ES-I3 (cell line): ENCODE measurements at regions not wholly inside any gene's neighbourhood (a gene's known extent, or its start where the extent isn't known, plus 50 kb on each side); places are given as distances from the start of the nearest gene placed in this dataset.
"Not testable (repeated sequence)": the region's sequence is repeated elsewhere in the genome, so short reads cannot be mapped to it uniquely, and the experiment has no call there.

Experiments used
- H3K36me3 ChIP-seq: 2 replicates; pipeline ENCODE4 v1.6.1; 2013; ENCODE audit warnings: mild to moderate bottlenecking, low read length, control low read depth, moderate library complexity; ENCODE audit not compliant: insufficient read depth
- H3K4me1 ChIP-seq: 2 replicates; pipeline ENCODE4 v1.6.1; 2013; ENCODE audit warnings: mild to moderate bottlenecking, control low read depth, low read length; ENCODE audit not compliant: insufficient read depth
- H3K9ac ChIP-seq: 2 replicates; pipeline ENCODE4 v1.6.1; 2013; ENCODE audit warnings: low read depth, mild to moderate bottlenecking, low read length, moderate library complexity
- H3K9me3 ChIP-seq: 2 replicates; pipeline ENCODE4 v1.6.1; 2013; ENCODE audit warnings: mild to moderate bottlenecking, low read length, moderate library complexity; ENCODE audit not compliant: control insufficient read depth, insufficient read depth

DNA sequence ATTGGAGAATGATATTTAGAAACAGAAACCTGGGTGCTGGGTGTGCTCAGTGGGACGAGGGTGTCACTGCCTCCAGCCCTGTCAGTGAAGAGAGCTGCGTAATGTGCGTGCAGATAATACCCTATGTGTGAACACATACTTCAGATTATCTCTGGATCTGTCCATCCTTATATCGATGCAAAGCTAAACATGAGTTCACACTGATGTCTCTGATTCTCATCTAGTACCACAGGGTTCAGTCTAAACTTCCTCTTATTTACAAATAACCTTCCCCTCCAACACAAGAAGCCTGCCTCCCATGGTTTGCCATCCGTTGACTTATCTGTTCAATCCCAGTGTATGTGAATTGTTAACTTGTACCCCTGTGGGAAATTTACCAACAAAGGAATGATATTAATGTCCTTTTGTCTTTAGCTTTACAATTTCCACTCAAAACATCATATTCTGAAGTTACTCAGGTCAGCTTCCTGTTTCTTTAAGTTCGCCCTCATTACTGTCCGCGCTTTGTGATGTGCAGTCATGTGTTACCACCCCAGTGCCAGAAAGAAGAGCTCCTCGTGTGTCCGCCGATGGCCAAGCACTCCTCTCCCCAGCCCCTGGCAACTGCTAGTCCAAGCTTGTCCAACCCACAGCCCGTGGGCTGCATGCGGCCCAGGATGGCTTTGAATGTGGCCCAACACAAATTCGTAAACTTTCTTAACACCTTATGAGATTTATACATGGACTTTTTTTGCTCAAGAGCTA lies 108.2 kb downstream of the RTP5 start:
- H3K4me1 ChIP-seq = no peaks in the 10 kb centered on the region
- no peak overlapping the region for H3K9ac ChIP-seq
- H3K9me3 ChIP-seq = no peaks in the 10 kb centered on the region
- no peaks in the 10 kb centered on the region for H3K36me3 ChIP-seq

DNA sequence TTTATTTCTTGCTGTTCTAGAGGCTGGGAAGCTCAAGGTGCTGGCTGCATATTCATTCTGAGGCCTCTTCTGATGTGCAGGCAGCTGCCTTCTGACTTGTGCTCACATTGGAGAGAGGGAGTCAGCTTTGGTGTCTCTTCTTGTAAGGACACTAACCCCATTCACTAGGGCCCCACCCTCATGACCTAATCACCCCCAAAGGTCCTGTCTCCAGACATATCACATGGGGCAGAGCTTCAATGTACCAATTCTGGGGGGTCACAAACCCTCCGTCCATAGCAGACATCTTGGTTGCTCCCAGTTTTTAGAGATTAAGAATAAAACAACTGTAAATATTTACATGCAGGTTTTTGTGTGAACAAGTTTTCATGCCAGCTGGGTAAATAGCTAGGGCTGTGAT lies 109.1 kb downstream of the RTP5 start:
- H3K4me1 ChIP-seq = no peaks in the 10 kb centered on the region
- no peaks in the 10 kb centered on the region for H3K9me3 ChIP-seq
- no peaks in the 10 kb centered on the region for H3K36me3 ChIP-seq
- no peak overlapping the region for H3K9ac ChIP-seq

DNA sequence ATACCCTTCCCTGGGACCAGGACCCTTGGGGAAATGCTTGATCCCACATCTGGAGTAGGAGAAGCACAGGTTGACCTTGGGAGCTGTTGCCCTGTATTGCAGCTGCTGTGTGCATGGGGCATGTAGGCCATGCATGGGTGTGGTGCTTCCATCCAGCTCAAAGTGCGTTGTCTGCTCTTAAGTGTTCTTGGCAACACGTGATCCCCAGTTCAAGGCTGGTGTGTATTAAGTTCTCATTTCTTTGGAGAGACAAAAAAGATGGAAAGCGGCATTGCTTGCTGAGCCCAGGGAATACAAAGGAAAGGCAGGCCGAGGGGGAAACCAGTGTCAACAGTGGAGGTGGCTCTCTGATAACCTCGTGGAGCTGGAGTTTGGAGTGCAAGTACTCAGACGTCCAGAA lies 110.7 kb downstream of the RTP5 start:
- no peaks in the 10 kb centered on the region for H3K9me3 ChIP-seq
- H3K36me3 ChIP-seq = no peaks in the 10 kb centered on the region
- no peaks in the 10 kb centered on the region for H3K4me1 ChIP-seq
- no peak overlapping the region for H3K9ac ChIP-seq

DNA sequence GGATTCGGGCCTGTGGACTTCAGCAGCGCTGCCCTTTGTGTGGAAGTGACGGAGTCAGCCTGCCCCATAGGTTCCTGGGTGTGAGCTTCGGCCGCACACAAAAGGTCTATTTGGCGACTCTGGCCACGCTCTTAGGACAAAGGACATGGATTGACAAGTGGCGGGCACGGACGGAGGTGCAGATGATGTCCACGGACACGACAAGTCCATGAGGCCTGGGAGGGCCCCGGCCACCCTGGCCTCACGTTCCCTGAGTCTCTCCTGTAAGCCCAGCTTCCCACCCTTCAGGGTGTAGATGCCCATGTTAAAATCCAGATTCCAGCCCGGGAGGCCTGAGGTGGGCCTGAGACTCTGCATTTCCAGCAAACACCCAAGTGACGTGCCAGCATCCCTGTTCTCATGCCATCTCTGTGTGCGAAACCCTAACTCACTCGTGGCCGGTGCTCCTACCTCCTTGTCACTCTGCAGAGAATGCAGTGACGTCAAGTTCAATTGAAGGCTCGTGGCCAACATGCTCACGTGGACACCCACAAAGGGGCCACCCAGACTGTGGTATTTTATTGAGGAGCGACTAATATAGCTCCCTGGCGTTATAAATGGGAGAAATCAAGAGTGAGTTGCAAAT lies 111.7 kb downstream of the RTP5 start:
- no peaks in the 10 kb centered on the region for H3K36me3 ChIP-seq
- H3K4me1 ChIP-seq = no peaks in the 10 kb centered on the region
- H3K9ac ChIP-seq = no peak overlapping the region
- H3K9me3 ChIP-seq = no peaks in the 10 kb centered on the region

DNA sequence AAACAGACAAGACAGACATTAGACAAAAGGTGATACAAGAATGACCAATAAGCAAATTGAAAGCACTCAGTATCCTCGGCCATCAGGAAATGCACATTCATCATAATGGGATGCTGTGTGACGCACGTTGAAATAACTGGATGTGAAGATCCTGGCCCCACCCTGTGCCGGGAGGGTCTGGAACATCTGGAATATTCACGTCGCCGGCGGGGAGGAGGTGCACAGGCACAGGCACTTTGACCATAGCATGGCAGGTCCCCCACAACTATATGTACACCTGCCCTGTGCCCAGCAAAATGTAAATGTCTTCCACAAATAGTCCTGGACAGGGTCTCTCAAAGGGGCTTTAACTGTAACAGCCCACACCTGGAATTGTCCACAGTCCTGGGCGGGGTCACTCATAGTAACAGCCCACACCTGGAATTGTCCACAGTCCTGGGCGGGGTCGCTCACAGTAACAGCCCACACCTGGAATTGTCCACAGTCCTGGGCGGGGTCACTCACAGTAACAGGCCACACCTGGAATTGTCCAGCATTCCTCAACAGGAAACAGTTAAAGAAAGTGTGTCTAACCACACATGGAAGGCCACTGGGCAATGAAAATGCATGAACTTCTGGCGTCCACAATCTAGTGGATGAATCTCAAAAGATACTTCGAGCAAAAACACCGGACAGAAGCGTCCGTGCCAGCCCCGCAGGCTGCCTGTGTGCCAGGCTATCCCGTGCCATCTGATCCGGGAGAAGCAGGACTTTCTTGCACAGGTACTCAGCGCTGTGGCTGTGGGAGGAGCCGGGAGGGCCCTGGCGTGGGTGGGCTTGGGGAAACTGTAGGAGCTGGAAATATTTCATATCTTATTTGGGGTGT lies 113.4 kb downstream of the RTP5 start:
- no peaks in the 10 kb centered on the region for H3K36me3 ChIP-seq
- no peaks in the 10 kb centered on the region for H3K4me1 ChIP-seq
- H3K9ac ChIP-seq = no peak overlapping the region
- no peaks in the 10 kb centered on the region for H3K9me3 ChIP-seq

DNA sequence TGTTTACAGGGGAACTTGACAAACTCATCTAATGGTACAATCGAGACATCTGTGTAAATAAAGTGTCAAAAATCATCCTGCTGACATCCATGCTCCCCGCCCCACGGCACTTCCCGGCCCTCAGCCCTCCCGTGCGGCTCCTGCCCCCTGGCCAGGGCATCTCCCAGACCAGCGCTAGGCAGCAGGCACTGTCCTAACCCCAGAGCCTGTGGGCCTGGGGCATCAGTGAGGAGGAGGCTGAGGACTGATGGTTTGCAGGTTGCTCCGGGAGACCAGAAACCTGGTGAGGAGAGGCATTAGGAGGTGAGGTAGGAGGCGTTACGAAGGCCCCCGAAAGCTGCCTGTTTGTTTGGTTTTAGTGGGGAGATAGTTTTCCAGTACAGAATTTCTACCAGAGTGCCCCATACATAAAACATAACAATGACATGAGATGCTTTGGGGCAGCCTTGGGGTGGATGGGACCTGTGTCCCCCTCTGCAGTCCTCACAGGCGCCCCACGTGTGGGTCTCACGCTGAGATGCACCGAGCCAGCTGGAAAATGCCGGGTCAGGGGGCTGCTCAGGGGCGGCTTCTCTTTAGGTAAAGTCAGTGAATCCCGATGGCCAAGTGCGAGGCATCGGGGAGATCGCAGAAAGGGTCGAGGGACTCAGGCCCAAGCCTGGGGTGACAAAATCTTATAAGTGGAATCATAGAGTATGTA lies 114.2 kb downstream of the RTP5 start:
- H3K9ac ChIP-seq = no peak overlapping the region
- H3K36me3 ChIP-seq = no peaks in the 10 kb centered on the region
- no peaks in the 10 kb centered on the region for H3K9me3 ChIP-seq
- H3K4me1 ChIP-seq = no peaks in the 10 kb centered on the region

DNA sequence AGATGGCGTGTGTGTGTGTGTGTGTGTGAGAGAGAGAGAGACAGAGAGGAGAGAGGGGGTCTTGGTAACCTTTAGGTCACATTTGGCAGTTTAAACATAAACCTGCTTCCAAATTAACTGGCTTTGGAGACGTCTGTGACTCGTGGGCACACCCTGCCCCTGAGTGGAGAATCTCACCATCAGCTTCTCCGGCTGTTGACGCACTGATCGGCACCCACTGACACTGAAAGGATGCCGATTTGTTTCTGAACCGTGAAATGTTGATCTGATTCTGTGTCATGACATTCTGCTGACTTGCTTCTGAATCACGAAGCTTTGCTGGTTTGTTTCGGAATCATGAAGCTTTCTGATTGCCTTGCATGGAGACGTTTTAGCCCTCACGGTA lies 114.7 kb downstream of the RTP5 start:
- H3K4me1 ChIP-seq = no peaks in the 10 kb centered on the region

DNA sequence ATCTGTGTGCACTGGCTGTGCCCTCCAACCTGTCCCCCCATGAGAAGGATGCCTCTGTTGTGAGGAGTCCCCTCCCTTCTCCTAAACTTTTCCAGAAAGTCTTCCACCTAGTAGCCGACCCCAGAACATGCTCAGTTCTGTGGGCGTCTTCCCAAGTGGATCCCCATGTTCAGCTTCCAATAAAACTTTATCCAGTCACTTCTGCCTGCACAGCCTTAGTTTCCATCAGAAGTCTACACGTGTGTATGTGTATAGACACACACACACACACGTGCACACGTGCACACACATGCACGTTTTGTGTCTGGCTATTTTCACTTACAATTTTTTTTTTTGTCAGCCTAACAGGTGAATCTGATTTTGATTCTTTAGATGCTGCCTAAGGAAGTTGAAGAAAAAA lies 115.1 kb downstream of the RTP5 start:
- Histone ChIP-seq H3K4me1 (no peaks in the 10 kb centered on the region), H3K9ac (no peak overlapping the region), H3K9me3 (no peaks in the 10 kb centered on the region), H3K36me3 (no peaks in the 10 kb centered on the region)

More for the DNA sequence above, 114.7 kb downstream of the RTP5 start:
- no peaks in the 10 kb centered on the region for H3K36me3 ChIP-seq
- H3K9me3 ChIP-seq = no peaks in the 10 kb centered on the region
- H3K9ac ChIP-seq = no peak overlapping the region

DNA sequence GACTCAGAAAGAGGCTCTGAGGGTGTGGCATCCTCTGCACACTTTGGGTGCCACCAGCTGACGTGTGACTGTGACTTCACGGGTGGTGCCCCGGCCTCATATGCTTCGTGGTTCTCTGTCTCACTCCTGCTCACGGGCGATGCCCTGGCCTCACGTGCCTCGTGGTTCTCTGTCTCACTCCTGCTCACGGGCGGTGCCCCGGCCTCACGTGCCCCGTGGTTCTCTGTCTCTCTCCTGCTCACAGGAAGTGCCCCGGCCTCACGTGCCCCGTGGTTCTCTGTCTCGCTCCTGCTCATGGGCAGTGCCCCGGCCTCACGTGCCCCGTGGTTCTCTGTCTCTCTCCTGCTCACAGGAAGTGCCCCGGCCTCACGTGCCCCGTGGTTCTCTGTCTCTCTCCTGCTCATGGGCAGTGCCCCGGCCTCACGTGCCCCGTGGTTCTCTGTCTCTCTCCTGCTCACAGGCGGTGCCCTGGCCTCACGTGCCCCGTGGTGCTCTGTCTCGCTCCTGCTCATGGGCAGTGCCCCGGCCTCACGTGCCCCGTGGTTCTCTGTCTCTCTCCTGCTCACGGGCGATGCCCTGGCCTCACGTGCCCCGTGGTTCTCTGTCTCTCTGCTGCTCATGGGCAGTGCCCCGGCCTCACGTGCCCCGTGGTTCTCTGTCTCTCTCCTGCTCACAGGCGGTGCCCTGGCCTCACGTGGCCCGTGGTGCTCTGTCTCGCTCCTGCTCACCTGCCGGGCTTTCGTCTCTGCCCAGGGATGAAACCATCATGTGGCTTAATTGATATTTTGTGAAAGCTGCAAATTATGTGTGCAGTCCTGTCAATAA lies 115.8 kb downstream of the RTP5 start:
- H3K9ac ChIP-seq, H3K4me1 ChIP-seq, H3K9me3 ChIP-seq, H3K36me3 ChIP-seq: not testable (repeated sequence)

DNA sequence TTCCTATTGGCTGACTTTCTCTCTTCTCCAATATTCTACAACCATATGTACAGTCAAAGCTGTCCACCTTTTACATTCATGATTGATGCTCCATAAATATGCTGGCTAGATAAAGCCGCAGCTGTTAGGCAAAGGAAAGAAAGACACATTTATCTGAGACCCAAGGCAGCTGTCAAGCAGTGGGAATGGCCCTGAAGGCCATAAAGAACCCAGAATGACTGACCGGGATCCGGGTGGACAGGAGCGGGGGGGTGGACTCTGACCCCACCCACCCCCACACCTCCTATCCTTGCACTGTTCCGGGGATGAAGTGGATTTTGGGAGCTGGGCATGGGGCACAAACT lies 116.4 kb downstream of the RTP5 start:
- Histone ChIP-seq H3K36me3 (no peaks in the 10 kb centered on the region), H3K9me3 (no peaks in the 10 kb centered on the region), H3K9ac (no peak overlapping the region), H3K4me1 (no peaks in the 10 kb centered on the region)

DNA sequence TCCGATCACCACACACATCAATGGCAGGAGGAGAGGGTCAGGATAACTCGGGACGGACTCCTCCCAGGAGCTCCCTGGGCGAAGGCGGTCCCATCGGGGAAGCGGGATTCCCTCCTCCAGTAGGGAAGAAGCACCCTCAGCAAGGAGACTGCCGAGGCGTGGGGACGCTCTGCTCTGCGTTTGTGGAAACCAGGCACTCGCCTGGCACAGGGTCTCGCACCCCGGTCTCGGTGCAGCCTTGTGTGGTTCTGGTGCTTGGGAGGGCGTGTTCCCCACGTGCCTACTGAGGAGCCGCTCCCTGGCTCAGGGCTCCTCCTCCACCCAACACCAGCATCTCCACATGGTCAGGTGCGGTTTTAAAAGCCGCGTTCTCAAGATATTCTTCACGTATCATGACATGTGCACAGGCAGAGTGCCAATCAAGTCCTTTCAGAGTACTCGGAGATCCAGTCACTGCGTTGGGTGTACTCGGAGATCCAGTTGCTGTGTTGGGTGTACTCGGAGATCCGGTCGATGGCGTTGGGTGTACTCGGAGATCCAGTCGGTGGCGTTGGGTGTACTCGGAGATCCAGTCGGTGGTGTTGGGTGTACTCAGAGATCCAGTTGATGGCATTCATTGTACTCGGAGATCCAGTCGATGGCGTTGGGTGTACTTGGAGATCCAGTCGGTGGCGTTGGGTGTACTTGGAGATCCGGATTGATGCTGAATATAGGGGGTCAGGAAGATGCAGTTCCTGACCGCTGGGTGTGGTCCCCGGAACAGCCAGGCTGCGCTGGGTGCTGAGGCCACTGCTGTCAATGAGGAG lies 117.5 kb downstream of the RTP5 start:
- no peak overlapping the region for H3K9ac ChIP-seq
- H3K9me3 ChIP-seq = no peaks in the 10 kb centered on the region
- no peaks in the 10 kb centered on the region for H3K4me1 ChIP-seq
- no peaks in the 10 kb centered on the region for H3K36me3 ChIP-seq

DNA sequence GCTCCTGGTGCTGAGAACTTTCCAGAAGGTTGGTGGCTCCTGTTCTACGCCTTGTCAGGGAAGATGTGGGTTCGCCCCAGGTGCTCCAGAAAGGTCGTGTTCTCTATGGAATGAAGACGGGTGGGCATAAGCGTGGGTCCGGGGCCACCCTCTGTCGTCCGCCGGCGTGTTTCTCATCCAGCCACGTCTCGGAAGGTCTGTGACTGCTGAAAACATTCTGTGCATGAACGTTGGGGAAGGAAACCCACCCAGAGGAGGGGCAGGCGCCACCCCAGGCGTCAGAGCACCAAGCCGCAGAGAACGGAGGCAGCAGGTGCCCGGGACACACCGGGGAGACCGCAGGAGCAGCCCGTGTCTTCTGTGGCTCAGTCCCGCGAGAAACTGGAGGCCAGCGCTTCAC lies 118.2 kb downstream of the RTP5 start:
- Histone ChIP-seq H3K4me1 (no peaks in the 10 kb centered on the region), H3K36me3 (no peaks in the 10 kb centered on the region), H3K9me3 (no peaks in the 10 kb centered on the region), H3K9ac (no peak overlapping the region)

DNA sequence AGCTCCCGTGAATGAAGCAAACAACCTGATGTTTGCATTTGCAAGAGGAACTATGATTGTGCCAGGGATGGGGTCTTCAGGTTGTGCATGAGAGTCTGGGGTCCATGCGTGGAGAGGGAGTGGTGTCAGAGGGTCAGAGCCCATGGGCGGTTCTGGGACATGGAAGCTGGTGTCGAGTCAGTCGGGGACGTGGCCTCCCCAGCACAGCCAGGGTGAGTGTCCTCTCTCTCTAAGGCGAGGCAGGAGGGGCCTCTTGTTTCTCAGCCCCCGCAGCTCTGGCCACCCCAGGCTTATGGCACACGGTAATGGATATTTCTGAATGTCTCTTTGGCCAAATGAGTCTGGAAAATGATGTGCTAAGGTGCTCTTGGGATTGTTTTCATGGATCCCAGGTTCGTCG lies 118.6 kb downstream of the RTP5 start:
- no peak overlapping the region for H3K9ac ChIP-seq
- H3K36me3 ChIP-seq = no peaks in the 10 kb centered on the region
- no peaks in the 10 kb centered on the region for H3K4me1 ChIP-seq
- H3K9me3 ChIP-seq = no peaks in the 10 kb centered on the region
